ENCODE measurements at regions not wholly inside any gene's neighbourhood (a gene's known extent, or its start where the extent isn't known, plus 50 kb on each side); places are given as distances from the start of the nearest gene placed in this dataset.

DNA sequence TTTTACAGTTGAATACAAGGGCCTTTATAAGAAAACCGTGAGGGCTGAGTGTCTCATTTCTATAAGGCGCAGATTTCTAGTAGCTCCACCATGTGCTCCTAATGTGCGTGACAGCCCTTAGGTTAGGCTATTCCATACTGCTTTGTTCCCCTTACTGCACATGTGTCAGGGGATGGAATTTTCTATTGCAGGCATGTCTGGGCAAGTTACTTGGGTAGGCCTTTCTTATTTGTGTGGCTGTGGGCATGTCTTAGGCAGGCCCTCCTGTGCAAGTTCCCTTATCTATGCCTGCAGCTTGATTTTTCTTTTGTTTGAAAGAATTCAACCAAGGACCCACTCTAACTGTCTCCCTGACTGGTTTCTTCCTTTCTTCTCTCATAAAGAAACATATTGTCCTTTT is 434.2 kb upstream of the CNTN3 start:
- peak overlapping the region in 10 of 11 experiments; percentile 17 to 78 (median 62); a peak in 17 of 22 replicates for H3K27ac ChIP-seq
- peaks cover 35 to 76% (median 66%) of the 10 kb centered on the region in 11 experiments for H3K9me3 ChIP-seq (replicated peaks in 1 of 11)

GRCh38 chr3:75049533-75049932 is 435.1 kb upstream of the CNTN3 start:
- H3K9me3 ChIP-seq (replicated peaks in 1 of 11) = peaks cover 26 to 68% (median 57%) of the 10 kb centered on the region in 11 experiments

More for the DNA sequence above, 434.2 kb upstream of the CNTN3 start:
- H3K9ac ChIP-seq = peak overlapping the region in 4 of 11 experiments; percentile 15 to 36 (median 32); a peak in 3 of 22 replicates
- H3K27me3 ChIP-seq = no peaks in the 10 kb centered on the region
- peak overlapping the region in 4 of 11 experiments; percentile 27 to 69 (median 44); a peak in 5 of 22 replicates for H3K4me2 ChIP-seq
- H3K36me3 ChIP-seq = peaks cover 0 to 13% (median 0%) of the 10 kb centered on the region in 11 experiments; a peak in 4 of 22 replicates
- H3K4me1 ChIP-seq = peaks cover 0 to 41% (median 24%) of the 10 kb centered on the region in 10 experiments; a peak in 14 of 20 replicates
- no peak for TF ChIP-seq Cebpa-rat (IDR thresholded peaks at IDR 0.05)
- H4K20me1 ChIP-seq = no peaks in the 10 kb centered on the region
- peak overlapping the region in 3 of 10 experiments; percentile 10 to 16 (median 15); a peak in 3 of 20 replicates for H3K4me3 ChIP-seq

GRCh38 chr3:75059120-75059519 is 444.7 kb upstream of the CNTN3 start:
- H3K4me3 ChIP-seq = no peak overlapping the region
- H3K27ac ChIP-seq = no peak overlapping the region
- H4K20me1 ChIP-seq = no peaks in the 10 kb centered on the region
- no peak for TF ChIP-seq Cebpa-rat (IDR thresholded peaks at IDR 0.05)
- H3K4me1 ChIP-seq = peaks cover 0 to 8% (median 0%) of the 10 kb centered on the region in 10 experiments; a peak in 2 of 20 replicates
- H3K4me2 ChIP-seq = no peak overlapping the region
- no peak overlapping the region for H3K9ac ChIP-seq
- no peaks in the 10 kb centered on the region for H3K27me3 ChIP-seq
- no peaks in the 10 kb centered on the region for H3K36me3 ChIP-seq
- H3K9me3 ChIP-seq (replicated peaks in 1 of 11) = peaks cover 0 to 10% (median 0%) of the 10 kb centered on the region in 11 experiments; a peak in 4 of 22 replicates

More at GRCh38 chr3:75049533-75049932, 435.1 kb upstream of the CNTN3 start:
- Histone ChIP-seq H3K27me3 (no peaks in the 10 kb centered on the region), H3K9ac (peak overlapping the region in 3 of 11 experiments; percentile 20 to 49 (median 36); a peak in 4 of 22 replicates), H3K4me3 (no peak overlapping the region; a peak in 1 of 20 replicates), H3K36me3 (peaks cover 0 to 13% (median 0%) of the 10 kb centered on the region in 11 experiments; a peak in 4 of 22 replicates), H4K20me1 (no peaks in the 10 kb centered on the region), H3K27ac (peak overlapping the region in 9 of 11 experiments; percentile 35 to 78 (median 63); a peak in 14 of 22 replicates), H3K4me2 (peak overlapping the region in 9 of 11 experiments; percentile 23 to 69 (median 40); a peak in 14 of 22 replicates), H3K4me1 (peaks cover 0 to 36% (median 21%) of the 10 kb centered on the region in 10 experiments; a peak in 13 of 20 replicates)
- TF ChIP-seq Cebpa-rat (IDR thresholded peaks at IDR 0.05) = no peak

DNA sequence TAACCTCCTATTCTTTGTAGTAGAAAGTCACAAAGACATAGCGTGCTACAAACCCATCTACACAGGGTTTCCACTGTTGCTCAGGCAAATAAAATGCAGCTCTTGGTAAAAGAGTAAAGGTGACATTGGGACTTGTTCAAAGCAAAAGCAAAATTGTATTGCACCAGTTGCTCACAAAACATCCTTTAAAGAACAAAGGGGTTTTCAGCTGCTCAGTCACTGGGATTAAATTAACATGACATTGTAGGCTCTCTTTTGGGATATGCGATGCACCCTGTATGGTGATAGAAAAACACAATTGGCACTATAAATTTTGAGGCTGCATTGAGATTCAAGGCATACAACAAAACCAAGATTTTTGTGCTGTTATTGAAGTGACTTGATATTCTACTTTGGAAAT is 447.3 kb upstream of the CNTN3 start:
- H4K20me1 ChIP-seq = no peaks in the 10 kb centered on the region
- H3K27ac ChIP-seq = no peak overlapping the region
- H3K4me3 ChIP-seq = no peak overlapping the region
- H3K4me1 ChIP-seq = no peaks in the 10 kb centered on the region
- peaks cover 0 to 14% (median 5%) of the 10 kb centered on the region in 11 experiments; a peak in 6 of 22 replicates for H3K9me3 ChIP-seq (replicated peaks in 1 of 11)
- H3K36me3 ChIP-seq = no peaks in the 10 kb centered on the region
- H3K27me3 ChIP-seq = no peaks in the 10 kb centered on the region
- no peak overlapping the region for H3K9ac ChIP-seq
- TF ChIP-seq Cebpa-rat (IDR thresholded peaks at IDR 0.05) = no peak
- no peak overlapping the region for H3K4me2 ChIP-seq

GRCh38 chr3:75075158-75075557 is 460.7 kb upstream of the CNTN3 start:
- H3K27ac ChIP-seq = no peak overlapping the region

GRCh38 chr3:75076481-75076880 is 462.0 kb upstream of the CNTN3 start:
- no peak for TF ChIP-seq Cebpa-rat (IDR thresholded peaks at IDR 0.05)
- no peak overlapping the region for H3K4me2 ChIP-seq
- no peaks in the 10 kb centered on the region for H3K27me3 ChIP-seq
- H3K36me3 ChIP-seq = no peaks in the 10 kb centered on the region
- no peak overlapping the region for H3K27ac ChIP-seq
- H3K4me3 ChIP-seq = no peak overlapping the region
- H3K9ac ChIP-seq = no peak overlapping the region
- no peaks in the 10 kb centered on the region for H4K20me1 ChIP-seq
- H3K4me1 ChIP-seq = no peaks in the 10 kb centered on the region
- no peaks in the 10 kb centered on the region; a peak in 1 of 22 replicates for H3K9me3 ChIP-seq (replicated peaks in 1 of 11)

More at GRCh38 chr3:75075158-75075557, 460.7 kb upstream of the CNTN3 start:
- no peaks in the 10 kb centered on the region for H3K4me1 ChIP-seq
- no peak overlapping the region for H3K9ac ChIP-seq
- no peaks in the 10 kb centered on the region for H3K36me3 ChIP-seq
- H3K4me2 ChIP-seq = no peak overlapping the region
- H3K9me3 ChIP-seq (replicated peaks in 1 of 11) = peaks cover 0 to 2% (median 0%) of the 10 kb centered on the region in 11 experiments; a peak in 4 of 22 replicates
- TF ChIP-seq Cebpa-rat (IDR thresholded peaks at IDR 0.05) = no peak
- H3K27me3 ChIP-seq = no peaks in the 10 kb centered on the region
- H3K4me3 ChIP-seq = no peak overlapping the region
- H4K20me1 ChIP-seq = no peaks in the 10 kb centered on the region

DNA sequence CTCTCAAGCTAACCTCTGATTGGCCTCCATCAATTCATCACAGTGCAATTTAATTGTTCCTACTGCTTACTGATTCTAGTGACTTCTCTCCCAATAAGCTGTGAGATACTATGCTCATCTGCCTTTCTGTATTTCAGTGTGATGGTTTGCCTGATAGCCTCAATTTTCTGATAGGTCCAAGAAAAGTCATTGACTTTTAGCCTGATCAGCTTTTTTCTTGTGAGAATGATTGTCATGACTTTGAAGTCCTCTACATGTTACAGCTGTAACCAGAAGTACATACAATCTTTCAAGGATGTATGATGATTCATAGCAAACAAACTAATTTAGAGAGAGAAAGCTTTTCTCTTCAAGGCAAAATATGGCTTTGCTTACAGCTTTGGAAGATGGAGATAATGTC is 463.8 kb upstream of the CNTN3 start:
- H4K20me1 ChIP-seq = no peaks in the 10 kb centered on the region
- H3K4me3 ChIP-seq = no peak overlapping the region
- H3K9me3 ChIP-seq (replicated peaks in 1 of 11) = no peaks in the 10 kb centered on the region; a peak in 1 of 22 replicates
- no peaks in the 10 kb centered on the region for H3K27me3 ChIP-seq
- H3K36me3 ChIP-seq = no peaks in the 10 kb centered on the region
- H3K4me1 ChIP-seq = no peaks in the 10 kb centered on the region
- no peak overlapping the region for H3K27ac ChIP-seq
- H3K4me2 ChIP-seq = no peak overlapping the region
- no peak overlapping the region for H3K9ac ChIP-seq
- TF ChIP-seq Cebpa-rat (IDR thresholded peaks at IDR 0.05) = no peak

- Histone ChIP-seq H3K4me2 (no peak overlapping the region), H3K27ac (no peak overlapping the region), H3K9ac (no peak overlapping the region), H4K20me1 (no peaks in the 10 kb centered on the region), H3K9me3 (replicated peaks in 1 of 11) (no peaks in the 10 kb centered on the region; a peak in 1 of 22 replicates), H3K4me1 (no peaks in the 10 kb centered on the region), H3K36me3 (no peaks in the 10 kb centered on the region), H3K27me3 (no peaks in the 10 kb centered on the region), H3K4me3 (no peak overlapping the region)
- TF ChIP-seq Cebpa-rat (IDR thresholded peaks at IDR 0.05) = no peak
Measured at GRCh38 chr3:75082845-75083244, 468.4 kb upstream of the CNTN3 start.

DNA sequence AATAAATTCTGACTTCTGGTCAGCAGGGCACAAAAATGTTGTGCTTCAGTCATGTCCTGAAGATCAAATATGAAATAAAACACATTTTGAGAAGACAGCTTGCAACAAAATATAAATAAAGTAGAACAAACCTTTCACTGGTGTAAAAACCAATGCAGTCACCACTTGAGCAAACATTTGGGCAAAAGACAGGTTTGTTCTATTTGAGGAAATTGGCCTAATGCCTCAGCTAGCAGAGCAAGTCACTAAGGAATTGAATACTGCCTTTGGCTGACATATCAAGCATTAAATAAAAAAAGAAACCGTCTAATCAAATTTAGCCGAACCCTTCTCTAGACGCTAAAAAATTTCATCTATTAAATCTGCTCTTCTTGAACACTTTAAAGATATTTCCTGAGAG is 475.4 kb upstream of the CNTN3 start:
- no peak for TF ChIP-seq Cebpa-rat (IDR thresholded peaks at IDR 0.05)

More for the DNA sequence above, 475.4 kb upstream of the CNTN3 start:
- H3K4me3 ChIP-seq = no peak overlapping the region
- no peaks in the 10 kb centered on the region for H3K9me3 ChIP-seq (replicated peaks in 1 of 11)
- no peak overlapping the region for H3K4me2 ChIP-seq
- H3K36me3 ChIP-seq = no peaks in the 10 kb centered on the region
- H3K4me1 ChIP-seq = no peaks in the 10 kb centered on the region
- no peaks in the 10 kb centered on the region for H3K27me3 ChIP-seq
- H3K9ac ChIP-seq = no peak overlapping the region
- no peaks in the 10 kb centered on the region for H4K20me1 ChIP-seq
- H3K27ac ChIP-seq = no peak overlapping the region

All from BLaER1 treated with 17β-estradiol and CSF1 and Interleukin-3, amounts not matched to agents 10 nM and 100 nM (cell line).